Large intestine (tissue), 3 donors: ENCODE measurements at regions not wholly inside any gene's neighbourhood (a gene's known extent, or its start where the extent isn't known, plus 50 kb on each side); places are given as distances from the start of the nearest gene placed in this dataset.
"Not testable (repeated sequence)": the region's sequence is repeated elsewhere in the genome, so short reads cannot be mapped to it uniquely, and the experiment has no call there.

Experiments
- DNase-seq, 2 donors: peaks; one replicate each; pipeline versions ENCODE4 v3.0.0 to v3.0.0-alpha.2; 2013
- H3K27ac ChIP-seq: one replicate; pipeline ENCODE4 v1.5.1; 2013; ENCODE audit warnings: low read length
- H3K27me3 ChIP-seq: 2 replicates; pipeline ENCODE4 v1.6.1; 2013; ENCODE audit warnings: low read length; ENCODE audit not compliant: control insufficient read depth, insufficient read depth
- H3K36me3 ChIP-seq: 2 replicates; pipeline ENCODE4 v1.6.1; 2013; ENCODE audit warnings: low read length; ENCODE audit not compliant: control insufficient read depth, insufficient read depth
- H3K4me1 ChIP-seq: one replicate; pipeline ENCODE4 v1.6.1; 2013; ENCODE audit warnings: low read length; ENCODE audit not compliant: control insufficient read depth, insufficient read depth
- H3K4me3 ChIP-seq: one replicate; pipeline ENCODE4 v1.5.1; 2013; ENCODE audit warnings: low read length
- H3K9me3 ChIP-seq: one replicate; pipeline ENCODE4 v1.6.1; 2013; ENCODE audit warnings: mild to moderate bottlenecking, low read depth, low read length, moderate library complexity; ENCODE audit not compliant: control insufficient read depth
- WGBS: methylation state at CpG from one replicate; pipeline ENCODE4 v1.1.5; 2013; ENCODE audit warnings: low lambda C conversion rate; ENCODE audit not compliant: insufficient coverage; 5-methylcytosine and 5-hydroxymethylcytosine counted together

DNA sequence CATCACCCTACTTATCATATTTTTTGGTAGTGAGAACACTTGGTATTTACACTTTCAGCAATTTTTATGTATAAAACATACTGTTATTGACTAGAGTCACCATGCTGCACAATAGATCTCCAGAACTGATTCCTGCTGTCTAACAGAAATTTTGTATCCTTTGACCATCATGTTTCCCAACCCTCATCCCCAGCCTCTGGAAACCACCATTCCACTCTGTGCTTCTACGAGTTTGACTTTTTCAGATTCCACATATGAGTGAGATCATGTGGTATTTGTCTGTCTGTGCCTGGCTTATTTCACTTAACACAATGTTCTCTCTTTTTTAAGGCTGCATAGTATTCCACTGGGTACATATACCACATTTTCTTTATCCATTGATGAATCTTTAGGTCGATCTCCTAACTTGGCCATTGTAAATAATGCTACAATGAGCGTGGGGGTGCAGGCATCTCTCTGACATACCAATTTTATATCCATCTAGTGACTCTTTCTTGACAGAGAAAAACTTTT, 115.9 kb upstream of the RUNX1 start:
- H3K27me3 ChIP-seq: no peaks in the 10 kb centered on the region
- WGBS: 100% methylated on average over 2 of the region's 3 CpGs
- no peaks in the 10 kb centered on the region for H3K9me3 ChIP-seq
- H3K4me3 ChIP-seq: no peak overlapping the region
- H3K36me3 ChIP-seq: no peaks in the 10 kb centered on the region
- DNase-seq: no peak
- no peak overlapping the region for H3K27ac ChIP-seq
- H3K4me1 ChIP-seq: no peaks in the 10 kb centered on the region

- Histone ChIP-seq H3K27ac (no peak overlapping the region), H3K4me1 (no peaks in the 10 kb centered on the region), H3K4me3 (no peak overlapping the region), H3K27me3 (no peaks in the 10 kb centered on the region), H3K9me3 (no peaks in the 10 kb centered on the region), H3K36me3 (no peaks in the 10 kb centered on the region)
- no peak for DNase-seq
- 100% methylated on average over 2 of the region's 4 CpGs for WGBS
Measured at GRCh38 chr21:35164380-35164779, 115.3 kb upstream of the RUNX1 start.

GRCh38 chr21:35163411-35163810, 114.3 kb upstream of the RUNX1 start:
- Histone ChIP-seq H3K36me3 (no peaks in the 10 kb centered on the region), H3K4me1 (no peaks in the 10 kb centered on the region), H3K27me3 (no peaks in the 10 kb centered on the region), H3K9me3 (no peaks in the 10 kb centered on the region), H3K27ac (no peak overlapping the region), H3K4me3 (no peak overlapping the region)
- DNase-seq: no peak
- WGBS: no CpG with 5 or more reads among the region's 3 CpGs

DNA sequence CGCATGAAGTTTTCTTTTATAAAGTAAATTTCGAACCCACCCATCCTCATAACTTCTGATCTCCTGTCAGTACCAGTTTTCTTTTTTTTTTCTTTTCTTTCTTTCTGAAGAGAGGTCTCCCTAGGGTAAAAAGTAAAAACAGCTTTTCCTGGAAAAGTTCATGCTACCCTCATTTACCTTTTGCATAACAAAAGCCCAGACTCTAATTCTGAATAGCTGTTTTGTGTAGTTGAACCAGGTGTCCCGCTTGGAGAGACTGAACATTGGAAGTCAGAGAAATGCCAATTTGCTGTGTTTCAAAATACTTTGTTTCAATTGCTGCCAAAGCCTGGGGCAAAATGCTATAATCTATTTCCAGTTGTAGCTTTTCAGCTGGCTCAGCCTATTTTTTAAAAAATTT, 113.7 kb upstream of the RUNX1 start:
- no peak overlapping the region for H3K4me3 ChIP-seq
- no peaks in the 10 kb centered on the region for H3K9me3 ChIP-seq
- no peaks in the 10 kb centered on the region for H3K4me1 ChIP-seq
- H3K27ac ChIP-seq: no peak overlapping the region
- no peaks in the 10 kb centered on the region for H3K36me3 ChIP-seq
- H3K27me3 ChIP-seq: no peaks in the 10 kb centered on the region
- 80% methylated on average over 2 of the region's 3 CpGs for WGBS
- DNase-seq: no peak

DNA sequence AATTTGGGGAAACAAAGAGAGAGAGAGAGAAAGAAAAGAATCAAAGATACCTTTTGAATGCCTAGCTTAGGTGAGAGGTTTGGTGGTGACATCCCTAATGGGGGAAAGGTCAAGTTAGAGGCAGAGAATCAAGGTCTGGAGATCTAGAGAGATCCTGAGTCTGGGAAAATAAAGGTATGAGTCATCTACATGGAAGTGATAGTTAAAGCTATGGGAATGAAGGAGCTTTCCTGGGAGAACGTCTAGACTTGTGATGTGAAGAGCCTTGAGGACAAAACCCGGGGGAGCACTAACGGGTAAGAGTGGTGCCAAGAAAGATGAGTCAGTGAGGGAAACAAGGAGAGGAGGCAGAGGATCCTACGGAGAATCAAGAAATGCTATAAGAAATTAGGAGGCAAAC, 110.8 kb upstream of the RUNX1 start:
- no peak overlapping the region for H3K4me3 ChIP-seq
- H3K27ac ChIP-seq: no peak overlapping the region
- no peaks in the 10 kb centered on the region for H3K4me1 ChIP-seq
- no peaks in the 10 kb centered on the region for H3K9me3 ChIP-seq
- 86% methylated on average over 4 of the region's 4 CpGs for WGBS
- H3K36me3 ChIP-seq: no peaks in the 10 kb centered on the region
- no peak for DNase-seq
- H3K27me3 ChIP-seq: no peaks in the 10 kb centered on the region

DNA sequence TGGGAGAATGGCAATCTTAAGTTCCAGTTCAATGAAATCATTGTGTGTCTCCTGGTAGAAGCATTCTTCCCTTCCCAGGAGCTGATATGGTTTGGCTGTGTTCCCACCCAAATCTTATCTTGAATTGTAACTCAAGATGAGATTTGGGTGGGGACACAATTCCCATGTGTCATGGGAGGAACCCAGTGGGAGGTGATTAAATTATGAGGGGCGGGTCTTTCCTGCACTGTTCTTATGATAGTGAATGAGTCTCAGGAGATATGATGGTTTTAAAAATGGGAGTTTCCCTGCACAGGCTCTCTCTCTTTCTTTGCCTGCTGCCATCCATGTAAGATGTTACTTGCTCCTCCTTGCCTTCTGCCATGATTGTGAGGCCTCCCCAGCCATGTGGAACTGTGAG, 108.3 kb upstream of the RUNX1 start:
- no CpG with 5 or more reads among the region's 1 CpG for WGBS
- H3K27ac ChIP-seq, H3K27me3 ChIP-seq, H3K9me3 ChIP-seq, H3K4me3 ChIP-seq, H3K4me1 ChIP-seq, DNase-seq, H3K36me3 ChIP-seq: not testable (repeated sequence)

- Histone ChIP-seq H3K4me1 (no peaks in the 10 kb centered on the region), H3K27ac (no peak overlapping the region), H3K9me3 (no peaks in the 10 kb centered on the region), H3K36me3 (no peaks in the 10 kb centered on the region), H3K4me3 (no peak overlapping the region), H3K27me3 (no peaks in the 10 kb centered on the region)
- WGBS: 20% methylated on average over 1 of the region's 4 CpGs
- no peak for DNase-seq
Measured at GRCh38 chr21:35156293-35157278, 107.5 kb upstream of the RUNX1 start.

DNA sequence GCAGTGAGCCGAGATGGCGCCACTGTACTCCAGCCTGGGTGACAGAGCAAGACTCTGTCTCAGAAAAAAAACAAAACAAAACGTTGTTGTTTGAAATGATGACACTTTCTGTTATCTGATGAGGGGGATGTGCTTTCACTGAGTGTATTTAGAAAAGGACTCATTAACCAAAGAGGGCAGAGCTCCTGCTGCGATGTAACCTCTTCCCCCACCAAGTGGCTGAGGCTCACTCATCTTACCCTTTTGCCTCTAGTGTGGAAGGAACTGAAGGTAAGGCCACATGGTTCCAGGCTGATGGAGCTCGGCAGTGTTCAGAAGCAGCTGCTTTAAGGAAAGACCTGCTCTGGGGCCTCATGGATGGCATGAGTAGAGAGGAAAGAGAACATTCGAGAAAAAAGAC, 105.7 kb upstream of the RUNX1 start:
- no CpG with 5 or more reads among the region's 6 CpGs for whole genome bisulfite sequencing
- Histone ChIP-seq H3K36me3 (no peaks in the 10 kb centered on the region), H3K4me1 (no peaks in the 10 kb centered on the region), H3K27me3 (no peaks in the 10 kb centered on the region), H3K27ac (no peak overlapping the region), H3K4me3 (no peak overlapping the region), H3K9me3 (no peaks in the 10 kb centered on the region)
- DNase-seq: no peak

DNA sequence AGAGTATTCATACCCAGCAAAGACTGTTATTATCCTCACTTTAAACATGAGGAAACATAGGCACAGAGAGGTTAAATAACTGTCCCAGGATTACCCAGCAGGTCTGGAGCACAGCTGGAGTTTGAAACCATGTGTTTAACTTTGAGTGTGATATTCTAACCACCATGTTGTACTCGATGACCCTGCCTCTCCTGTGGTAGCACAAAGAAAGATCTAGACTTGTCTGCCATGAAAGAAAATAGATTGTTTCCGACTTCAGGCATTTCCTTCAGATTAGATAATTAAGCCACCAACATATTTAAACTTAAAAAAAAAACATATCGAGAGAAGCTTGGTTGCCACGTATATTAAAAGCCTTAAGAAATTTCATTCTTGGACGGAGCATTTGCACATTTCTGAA, 104.6 kb upstream of the RUNX1 start:
- no peaks in the 10 kb centered on the region for H3K36me3 ChIP-seq
- no peaks in the 10 kb centered on the region for H3K27me3 ChIP-seq
- no peak overlapping the region for H3K27ac ChIP-seq
- no peaks in the 10 kb centered on the region for H3K9me3 ChIP-seq
- H3K4me1 ChIP-seq: no peaks in the 10 kb centered on the region
- DNase-seq: no peak
- no peak overlapping the region for H3K4me3 ChIP-seq
- WGBS: 100% methylated on average over 3 of the region's 5 CpGs

GRCh38 chr21:35150562-35151226, 101.6 kb upstream of the RUNX1 start:
- H3K9me3 ChIP-seq: no peaks in the 10 kb centered on the region
- no peak overlapping the region for H3K27ac ChIP-seq
- no peaks in the 10 kb centered on the region for H3K4me1 ChIP-seq
- no peaks in the 10 kb centered on the region for H3K27me3 ChIP-seq
- DNase-seq: no peak
- 90% methylated on average over 2 of the region's 2 CpGs for WGBS
- no peak overlapping the region for H3K4me3 ChIP-seq
- no peaks in the 10 kb centered on the region for H3K36me3 ChIP-seq
